CD14-positive monocyte (primary cell): ENCODE measurements at regions not wholly inside any gene's neighbourhood (a gene's known extent, or its start where the extent isn't known, plus 50 kb on each side); places are given as distances from the start of the nearest gene placed in this dataset.

Experiments
- DNase-seq, 3 donors: peaks; one replicate each; pipeline ENCODE4 v3.0.0-alpha.2; 2011 to 2022
- H2AFZ ChIP-seq: 2 replicates; pipeline ENCODE4 v1.6.0; 2012; ENCODE audit warnings: mild to moderate bottlenecking, low read depth, low read length, inconsistent platforms; ENCODE audit not compliant: insufficient read depth, poor library complexity, severe bottlenecking
- H3K27ac ChIP-seq, 2 donors: 1 replicate in 1 of 2; 2 replicates in 1 of 2; pipeline ENCODE4 v1.5.1; 2012 to 2013; ENCODE audit warnings: low read length in 2 of 2, control low read depth in 1 of 2, inconsistent platforms in 1 of 2, low read depth in 1 of 2, mild to moderate bottlenecking in 1 of 2
- H3K27me3 ChIP-seq, 2 donors: one replicate each; pipeline versions ENCODE4 v1.6.0 to v1.6.1; 2011 to 2013; ENCODE audit warnings: low read length in 2 of 2; ENCODE audit not compliant: control insufficient read depth in 2 of 2, insufficient read depth in 2 of 2
- H3K36me3 ChIP-seq, 2 donors: replicated peaks in 1 of 2; 1 replicate in 1 of 2; 2 replicates in 1 of 2; pipeline versions ENCODE4 v1.5.1 to v1.6.1; 2012 to 2013; ENCODE audit warnings: low read length in 2 of 2, control low read depth in 1 of 2, inconsistent platforms in 1 of 2, mild to moderate bottlenecking in 1 of 2; ENCODE audit not compliant: insufficient read depth in 2 of 2, control insufficient read depth in 1 of 2
- H3K4me1 ChIP-seq, 2 donors: 1 replicate in 1 of 2; 2 replicates in 1 of 2; pipeline versions ENCODE4 v1.5.1 to v1.6.1; 2012 to 2013; ENCODE audit warnings: low read length in 2 of 2, control low read depth in 1 of 2, inconsistent platforms in 1 of 2, mild to moderate bottlenecking in 1 of 2, moderate library complexity in 1 of 2; ENCODE audit not compliant: insufficient read depth in 2 of 2, control insufficient read depth in 1 of 2
- H3K4me2 ChIP-seq: replicated peaks from 2 replicates; pipeline ENCODE3; 2012; ENCODE audit warnings: low read length, moderate library complexity, mild to moderate bottlenecking; ENCODE audit not compliant: poor library complexity, severe bottlenecking; ENCODE audit errors: extremely low read depth
- H3K4me3 ChIP-seq, 3 experiments: fragments of 200-600 bp in 1 of 3; sonication (generic) in 1 of 3; replicated peaks in 1 of 3; 1 replicate in 2 of 3; 2 replicates in 1 of 3; pipeline ENCODE4 v1.5.1; 2011 to 2013; ENCODE audit warnings: low read length in 3 of 3, mild to moderate bottlenecking in 3 of 3, control low read depth in 2 of 3, low read depth in 2 of 3, inconsistent platforms in 1 of 3, moderate library complexity in 1 of 3
- H3K79me2 ChIP-seq: 2 replicates; pipeline ENCODE4 v1.6.0; 2012; ENCODE audit warnings: mild to moderate bottlenecking, control low read depth, inconsistent platforms, low read length, moderate library complexity; ENCODE audit not compliant: insufficient read depth
- H3K9ac ChIP-seq: 2 replicates; pipeline ENCODE4 v1.6.0; 2017; ENCODE audit warnings: low read length, mild to moderate bottlenecking; ENCODE audit not compliant: insufficient read depth, poor library complexity, severe bottlenecking
- H3K9me3 ChIP-seq, 2 donors: replicated peaks in 1 of 2; 1 replicate in 1 of 2; 2 replicates in 1 of 2; pipeline versions ENCODE4 v1.5.1 to v1.6.1; 2012 to 2013; ENCODE audit warnings: low read length in 2 of 2, control low read depth in 1 of 2; ENCODE audit not compliant: control insufficient read depth in 1 of 2, insufficient read depth in 1 of 2
- H4K20me1 ChIP-seq: 2 replicates; pipeline ENCODE4 v1.6.0; 2012; ENCODE audit warnings: mild to moderate bottlenecking, low read length, control low read depth, moderate library complexity; ENCODE audit not compliant: insufficient read depth
- H3K27ac Mint-ChIP-seq, 7 donors: one replicate each; pipeline ENCODE4 v1.8.0; 2020; ENCODE audit warnings: mild to moderate bottlenecking in 7 of 7, mixed read lengths in 7 of 7, moderate library complexity in 6 of 7, inconsistent platforms in 2 of 7
- H3K27me3 Mint-ChIP-seq, 3 donors: one replicate each; pipeline ENCODE4 v1.8.0; 2021 to 2022; ENCODE audit warnings: low read depth in 3 of 3, mild to moderate bottlenecking in 3 of 3, mixed read lengths in 3 of 3, moderate library complexity in 3 of 3, inconsistent platforms in 1 of 3
- H3K36me3 Mint-ChIP-seq, 2 donors: one replicate each; pipeline ENCODE4 v1.8.0; 2020; ENCODE audit warnings: mixed read lengths in 2 of 2, inconsistent platforms in 1 of 2, mild to moderate bottlenecking in 1 of 2
- H3K4me1 Mint-ChIP-seq: one replicate; pipeline ENCODE4 v1.8.0; 2020; ENCODE audit warnings: mild to moderate bottlenecking, mixed read lengths
- H3K4me3 Mint-ChIP-seq, 2 donors: one replicate each; pipeline ENCODE4 v1.8.0; 2020; ENCODE audit warnings: mild to moderate bottlenecking in 2 of 2, mixed read lengths in 2 of 2, moderate library complexity in 1 of 2
- H3K9me3 Mint-ChIP-seq, 7 donors: one replicate each; pipeline ENCODE4 v1.8.0; 2020 to 2022; ENCODE audit warnings: mixed read lengths in 7 of 7, mild to moderate bottlenecking in 6 of 7, moderate library complexity in 6 of 7, inconsistent platforms in 2 of 7
- CTCF ChIP-seq: fragments of 200-600 bp; IDR thresholded peaks from one replicate; pipeline ENCODE4 v1.8.0; 2022; ENCODE audit warnings: antibody characterized with exemption, mild to moderate bottlenecking
- WGBS: methylation state at CpG from one replicate; pipeline ENCODE4 v1.1.5; 2013; ENCODE audit warnings: missing lambda C conversion rate; ENCODE audit not compliant: insufficient coverage; 5-methylcytosine and 5-hydroxymethylcytosine counted together
- intact Hi-C, 2 donors: fragments of 100-400 bp; cut with micrococcal nuclease; formaldehyde crosslinking; loops; one replicate each; pipeline versions ENCODE4 v1.15.0 to v1.15.1; 2023

- Mint-ChIP-seq H3K9me3 (peaks cover 0 to 4% (median 0%) of the 10 kb centered on the region in 7 donors), H3K4me3 (no peak overlapping the region), H3K4me1 (peaks cover 29% of the 10 kb centered on the region), H3K27me3 (peaks cover 0 to 3% (median 0%) of the 10 kb centered on the region in 3 donors), H3K36me3 (peaks cover 0 to 4% of the 10 kb centered on the region in 2 donors), H3K27ac (no peak overlapping the region)
- intact Hi-C loops: no loop called here
- H3K4me1 ChIP-seq: peaks cover 25 to 26% of the 10 kb centered on the region in 2 donors
- H4K20me1 ChIP-seq: no peaks in the 10 kb centered on the region
- H3K27me3 ChIP-seq: no peaks in the 10 kb centered on the region
- DNase-seq: no peak
- H3K27ac ChIP-seq: no peak overlapping the region
- no peak overlapping the region for H3K4me2 ChIP-seq
- H3K9me3 ChIP-seq: no peaks in the 10 kb centered on the region
- no peak overlapping the region for H2AFZ ChIP-seq
- no peak overlapping the region for H3K4me3 ChIP-seq
- H3K36me3 ChIP-seq: no peaks in the 10 kb centered on the region
- H3K79me2 ChIP-seq: no peaks in the 10 kb centered on the region
- TF ChIP-seq CTCF: no peak
- no peak overlapping the region for H3K9ac ChIP-seq
- no CpG with 5 or more reads among the region's 1 CpG for WGBS
Measured at GRCh38 chr10:89118091-89118490, 89.0 kb downstream of the CH25H start.

- Mint-ChIP-seq H3K27ac (peak overlapping the region in 4 of 7 donors; percentile 3 to 73 (median 20)), H3K27me3 (no peaks in the 10 kb centered on the region), H3K4me1 (peaks cover 10% of the 10 kb centered on the region), H3K36me3 (no peaks in the 10 kb centered on the region), H3K9me3 (no peaks in the 10 kb centered on the region), H3K4me3 (no peak overlapping the region)
- Histone ChIP-seq H3K79me2 (no peaks in the 10 kb centered on the region), H4K20me1 (no peaks in the 10 kb centered on the region), H3K27ac (no peak overlapping the region), H3K4me3 (no peak overlapping the region), H3K4me1 (peaks cover 5 to 6% of the 10 kb centered on the region in 2 donors), H2AFZ (no peak overlapping the region), H3K9ac (no peak overlapping the region), H3K9me3 (no peaks in the 10 kb centered on the region), H3K4me2 (no peak overlapping the region), H3K27me3 (no peaks in the 10 kb centered on the region), H3K36me3 (no peaks in the 10 kb centered on the region)
- WGBS: 100% methylated on average over 2 of the region's 9 CpGs
- intact Hi-C loops: loop anchor here in 1 of 2 donors (1.0 kb wide), 1 partner anchor 7 kb away; no protein-coding TSS in a partner anchor
- peak; percentile 57 to 84 (median 66) for DNase-seq
- no peak for TF ChIP-seq CTCF
Measured at GRCh38 chr10:89115876-89116627, 91.1 kb downstream of the CH25H start.
